ENCODE measurements at regions not wholly inside any gene's neighbourhood (a gene's known extent, or its start where the extent isn't known, plus 50 kb on each side); places are given as distances from the start of the nearest gene placed in this dataset.
"Not testable (repeated sequence)": the region's sequence is repeated elsewhere in the genome, so short reads cannot be mapped to it uniquely, and the experiment has no call there.

DNA sequence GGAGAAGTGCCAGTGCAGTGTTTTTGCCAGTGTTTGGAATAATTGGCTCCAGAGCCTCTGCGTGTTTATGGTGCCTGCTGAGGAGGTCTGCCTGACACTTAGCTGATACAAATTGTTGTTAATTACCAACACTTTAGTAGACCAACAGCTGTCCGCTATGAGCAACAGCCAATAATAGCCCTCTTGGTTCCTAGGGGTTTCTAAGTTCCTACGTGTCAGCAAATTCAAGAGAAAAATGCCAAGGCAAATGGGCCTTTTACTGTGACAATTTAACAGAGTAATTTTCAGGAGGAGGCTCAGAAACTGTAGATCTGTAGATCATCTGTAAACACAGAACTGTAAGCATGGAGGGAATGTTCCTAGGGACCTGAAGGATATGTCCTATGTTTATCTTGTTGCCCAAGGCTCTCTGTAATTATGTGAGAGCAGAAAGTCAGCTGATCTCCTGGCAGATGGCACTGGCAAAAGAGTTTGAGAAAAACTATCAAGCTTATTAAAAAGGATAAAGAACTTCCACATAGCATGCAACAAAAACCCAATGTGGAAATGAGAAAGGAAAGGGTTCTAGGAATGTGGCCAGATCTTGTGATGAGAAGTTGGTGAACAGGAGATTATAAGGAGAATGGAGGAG, 157.7 kb downstream of the GJA1 start:
- DNase-seq (ENCODE audit: low read depth in 4 of 4, low spot score in 3 of 4), result no peak

DNA sequence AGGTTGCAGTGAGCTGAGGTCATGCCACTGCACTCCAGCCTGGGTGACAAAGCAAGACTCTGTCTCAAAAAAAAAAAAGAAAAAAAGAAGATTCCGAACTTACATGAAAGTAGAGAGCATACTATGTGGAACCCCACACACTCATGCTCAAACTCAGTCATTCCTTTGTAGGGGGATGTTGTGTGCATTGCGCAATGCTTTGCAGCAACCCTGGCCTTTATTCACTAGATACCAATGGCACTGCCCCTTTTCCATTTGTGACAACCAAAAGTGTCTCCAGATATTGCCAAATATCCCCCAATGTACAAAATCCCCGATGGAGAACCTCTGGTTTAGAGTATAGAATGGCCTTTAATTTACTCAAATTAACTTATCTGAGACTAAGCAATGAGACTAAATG, 158.6 kb downstream of the GJA1 start:
- no peak for DNase-seq (ENCODE audit: low read depth in 4 of 4, low spot score in 3 of 4)

GRCh38 chr6:121595646-121596045, 160.2 kb downstream of the GJA1 start:
- DNase-seq (ENCODE audit: low read depth in 4 of 4, low spot score in 3 of 4), result no peak

DNA sequence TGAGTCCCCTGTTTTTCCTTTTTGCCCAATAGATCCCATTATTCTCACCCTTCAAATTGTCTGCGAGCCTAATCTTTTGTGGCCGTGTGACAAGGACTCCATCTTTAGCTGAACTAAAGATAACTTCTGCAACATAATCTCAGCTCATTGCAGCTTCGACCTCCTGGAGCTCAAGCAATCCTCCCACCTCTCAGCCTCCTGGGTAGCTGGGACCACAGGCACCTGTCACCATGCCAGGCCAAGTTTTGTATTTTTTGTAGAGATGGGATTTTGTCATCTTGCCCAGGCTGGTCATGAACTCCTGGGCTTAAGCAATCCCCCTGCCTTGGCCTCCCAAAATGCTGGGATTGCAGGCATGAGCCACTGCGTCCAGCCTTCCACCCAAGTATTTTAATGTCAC, 161.0 kb downstream of the GJA1 start:
- no peak for DNase-seq (ENCODE audit: low read depth in 4 of 4, low spot score in 3 of 4)

DNA sequence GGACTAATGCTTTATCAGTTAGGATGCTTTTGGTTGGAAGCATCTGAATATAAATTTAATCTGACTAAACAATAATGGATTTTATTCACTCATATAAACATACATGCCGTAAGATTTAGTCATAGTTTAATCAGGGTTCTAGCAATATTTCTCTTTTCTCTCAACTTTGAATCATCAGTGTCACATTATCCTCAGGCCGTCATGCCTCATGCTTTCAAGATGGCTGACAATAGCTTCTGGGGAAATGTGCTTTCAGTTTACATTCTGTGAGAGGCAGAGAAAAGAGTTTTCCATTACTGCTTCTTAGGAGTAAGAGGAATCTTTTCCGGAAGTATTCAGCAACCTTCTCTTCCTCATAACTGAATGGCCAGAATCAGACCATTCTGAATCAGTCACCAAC, 162.2 kb downstream of the GJA1 start:
- DNase-seq (ENCODE audit: low read depth in 4 of 4, low spot score in 3 of 4), result no peak

DNA sequence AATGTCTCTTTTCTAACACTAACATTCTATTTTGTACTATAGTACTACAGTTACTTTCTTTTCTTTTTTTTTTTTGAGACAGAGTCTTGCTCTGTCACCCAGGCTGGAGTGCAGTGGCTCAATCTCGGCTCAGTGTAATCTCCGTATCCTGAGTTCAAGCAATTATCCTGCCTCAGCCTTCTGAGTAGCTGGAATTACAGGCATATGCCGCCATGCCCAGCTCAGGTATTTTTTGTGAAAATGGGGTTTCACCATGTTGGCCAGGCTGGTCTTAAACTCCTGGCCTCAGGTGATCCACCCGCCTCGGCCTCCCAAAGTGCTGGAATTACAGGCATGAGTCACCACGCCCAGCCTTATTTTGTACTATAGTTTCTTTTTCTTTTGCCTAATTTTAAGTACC, 163.9 kb downstream of the GJA1 start:
- not testable (repeated sequence) for DNase-seq (ENCODE audit: low read depth in 4 of 4, low spot score in 3 of 4)

DNA sequence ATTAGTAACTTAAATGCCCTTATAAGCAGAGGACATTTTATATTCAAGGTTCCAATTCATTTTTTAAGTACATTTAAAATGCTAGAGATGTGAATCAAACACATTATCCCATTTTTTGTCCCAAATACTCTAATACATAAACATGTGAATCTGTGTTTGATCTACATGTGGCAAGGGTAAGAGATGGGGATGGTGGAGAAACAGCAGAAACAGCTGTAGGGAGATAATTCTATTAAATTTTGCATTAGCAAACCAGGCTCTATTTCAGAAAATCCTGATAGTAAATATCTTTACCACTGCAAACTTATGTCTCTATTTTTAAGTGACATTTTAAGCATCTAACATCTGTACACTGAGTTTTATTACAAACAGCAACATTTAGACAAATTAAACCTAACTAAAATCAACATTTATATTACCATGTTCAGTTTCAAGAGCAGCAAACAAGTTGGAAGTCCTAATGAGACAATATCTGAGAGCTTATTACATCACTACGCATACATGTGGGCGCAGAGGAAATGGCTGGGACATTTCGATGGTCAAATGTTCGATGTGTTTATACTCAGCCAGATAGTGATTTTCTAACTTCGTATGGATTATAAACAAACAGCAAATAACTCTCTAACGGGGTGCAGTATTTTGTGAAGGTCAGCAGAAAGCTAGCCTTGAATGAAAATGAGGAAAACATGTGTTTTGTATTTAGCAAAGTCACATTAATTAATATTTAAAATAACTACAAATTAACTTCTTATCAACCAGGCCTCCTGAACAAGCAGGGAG, 165.1 kb downstream of the GJA1 start:
- no peak for DNase-seq (ENCODE audit: low read depth in 4 of 4, low spot score in 3 of 4)

GRCh38 chr6:121603486-121603885, 168.0 kb downstream of the GJA1 start:
- DNase-seq (ENCODE audit: low read depth in 4 of 4, low spot score in 3 of 4), result no peak

GRCh38 chr6:121607721-121608120, 172.3 kb downstream of the GJA1 start:
- no peak for DNase-seq (ENCODE audit: low read depth in 4 of 4, low spot score in 3 of 4)

- no peak for DNase-seq (ENCODE audit: low read depth in 4 of 4, low spot score in 3 of 4)
These were observed 172.8 kb downstream of the GJA1 start for GRCh38 chr6:121608270-121608669.

DNA sequence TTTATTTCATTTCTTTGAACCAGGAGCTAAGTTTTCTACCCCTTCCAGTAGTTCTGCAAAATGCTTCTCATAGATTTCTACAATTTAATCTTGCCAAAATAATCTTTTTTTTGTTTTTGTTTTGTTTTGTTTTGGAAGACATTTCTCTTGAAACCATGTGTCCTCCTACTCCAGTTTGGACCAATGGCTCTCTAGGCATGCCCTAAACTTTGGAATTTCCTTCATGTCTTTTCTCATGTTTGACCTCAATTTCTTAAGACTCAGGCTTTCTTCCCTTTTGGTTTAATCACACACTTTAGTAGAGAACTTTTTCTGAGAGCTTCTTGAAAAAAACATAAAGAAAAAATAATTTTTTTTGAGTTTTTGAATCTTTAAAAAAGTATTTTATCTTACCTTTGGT, 173.8 kb downstream of the GJA1 start:
- DNase-seq (ENCODE audit: low read depth in 4 of 4, low spot score in 3 of 4), result no peak

DNA sequence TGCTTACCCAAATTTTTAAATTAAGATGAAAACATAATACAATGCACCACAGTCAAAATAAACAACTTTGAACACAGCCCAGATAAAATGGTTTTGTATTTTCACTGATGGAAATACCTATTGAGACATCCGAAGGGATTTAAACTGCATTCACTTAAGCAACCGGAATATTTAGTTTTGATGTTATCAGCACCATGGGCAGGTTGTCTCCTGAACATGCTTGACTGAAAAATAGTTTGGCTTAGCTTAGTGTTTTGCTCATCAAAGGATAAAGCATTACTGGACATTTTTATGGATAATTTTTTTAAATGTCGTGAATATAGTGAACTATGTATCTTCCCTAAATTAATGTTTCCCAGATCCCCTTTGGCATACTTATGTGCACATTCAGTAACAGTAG, 177.5 kb downstream of the GJA1 start:
- no peak for DNase-seq (ENCODE audit: low read depth in 4 of 4, low spot score in 3 of 4)

DNA sequence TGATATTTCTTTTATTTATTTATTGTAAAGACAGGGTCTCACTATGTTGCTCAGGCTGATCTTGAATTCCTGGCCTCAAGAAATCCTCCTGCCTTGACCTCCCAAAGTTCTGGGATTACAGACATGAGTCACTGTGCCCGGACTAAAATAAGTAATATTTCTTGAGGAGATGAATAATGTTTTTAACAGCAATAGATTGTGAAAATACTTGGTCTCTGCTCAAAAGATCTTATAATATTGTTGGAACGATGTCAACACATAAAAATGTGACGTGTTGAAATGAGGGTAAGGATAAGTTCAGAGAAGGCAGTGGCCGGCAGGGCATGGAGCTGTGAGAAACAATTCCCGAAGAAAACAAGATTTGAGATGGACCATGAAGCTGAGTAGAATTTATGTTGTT, 178.7 kb downstream of the GJA1 start:
- no peak for DNase-seq (ENCODE audit: low read depth in 4 of 4, low spot score in 3 of 4)

GRCh38 chr6:121615493-121615892, 180.0 kb downstream of the GJA1 start:
- no peak for DNase-seq (ENCODE audit: low read depth in 4 of 4, low spot score in 3 of 4)

DNA sequence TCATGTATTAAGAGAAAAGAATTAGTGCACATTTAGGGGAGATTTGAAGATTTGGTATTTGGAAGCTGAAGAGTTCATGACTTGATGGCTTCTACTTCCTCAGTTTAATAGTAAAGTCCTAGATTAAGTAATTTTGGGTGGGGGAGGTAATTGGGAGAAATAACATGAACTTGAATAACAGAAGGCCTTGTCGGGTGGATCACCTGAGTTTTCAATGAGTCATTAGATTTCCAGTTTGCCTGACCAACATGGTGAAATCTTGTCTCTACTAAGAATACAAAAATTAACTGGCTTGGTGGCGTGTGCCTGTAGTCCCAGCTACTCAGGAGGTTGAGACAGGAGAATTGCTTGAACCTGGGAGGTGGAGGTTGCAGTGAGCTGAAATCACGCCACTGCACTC, 181.0 kb downstream of the GJA1 start:
- no peak for DNase-seq (ENCODE audit: low read depth in 4 of 4, low spot score in 3 of 4)

DNA sequence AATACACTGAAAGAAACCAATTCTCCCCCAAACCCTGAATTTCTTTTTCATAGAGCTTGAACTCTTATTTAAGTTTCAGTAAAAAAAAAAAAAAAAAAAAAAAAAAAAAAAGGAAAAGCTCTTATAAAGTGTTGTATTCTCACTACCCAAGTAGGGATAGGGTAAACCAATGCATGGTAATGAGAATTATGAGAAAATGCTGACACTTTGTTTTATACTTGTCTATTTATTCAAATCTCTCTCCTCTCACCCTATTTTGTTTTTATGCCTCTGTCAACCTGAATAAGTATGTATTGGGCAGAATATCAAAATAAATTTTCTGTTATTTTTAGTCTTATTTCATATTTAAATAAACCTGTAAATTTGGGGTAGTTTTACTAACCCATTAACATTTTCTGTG, 181.9 kb downstream of the GJA1 start:
- DNase-seq (ENCODE audit: low read depth in 4 of 4, low spot score in 3 of 4), result no peak

DNA sequence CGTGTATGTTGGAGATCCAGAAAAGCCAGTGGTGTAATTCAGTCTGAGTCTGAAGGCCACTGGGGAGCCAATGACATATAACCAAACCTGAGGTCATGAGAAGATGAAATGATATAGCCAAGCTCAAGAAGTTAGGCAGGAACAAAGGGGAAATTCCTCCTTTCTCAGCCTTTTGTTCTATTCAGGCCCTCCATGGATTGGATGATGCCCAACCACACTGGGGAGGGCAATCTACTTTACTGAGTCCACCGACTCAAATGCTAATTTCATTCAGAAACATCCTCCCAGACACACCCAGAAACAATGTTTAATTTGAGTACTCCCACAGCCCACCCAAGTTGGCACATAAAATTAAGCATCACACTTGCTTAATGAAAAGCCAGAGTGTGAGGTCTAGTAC, 183.6 kb downstream of the GJA1 start:
- no peak for DNase-seq (ENCODE audit: low read depth in 4 of 4, low spot score in 3 of 4)

DNA sequence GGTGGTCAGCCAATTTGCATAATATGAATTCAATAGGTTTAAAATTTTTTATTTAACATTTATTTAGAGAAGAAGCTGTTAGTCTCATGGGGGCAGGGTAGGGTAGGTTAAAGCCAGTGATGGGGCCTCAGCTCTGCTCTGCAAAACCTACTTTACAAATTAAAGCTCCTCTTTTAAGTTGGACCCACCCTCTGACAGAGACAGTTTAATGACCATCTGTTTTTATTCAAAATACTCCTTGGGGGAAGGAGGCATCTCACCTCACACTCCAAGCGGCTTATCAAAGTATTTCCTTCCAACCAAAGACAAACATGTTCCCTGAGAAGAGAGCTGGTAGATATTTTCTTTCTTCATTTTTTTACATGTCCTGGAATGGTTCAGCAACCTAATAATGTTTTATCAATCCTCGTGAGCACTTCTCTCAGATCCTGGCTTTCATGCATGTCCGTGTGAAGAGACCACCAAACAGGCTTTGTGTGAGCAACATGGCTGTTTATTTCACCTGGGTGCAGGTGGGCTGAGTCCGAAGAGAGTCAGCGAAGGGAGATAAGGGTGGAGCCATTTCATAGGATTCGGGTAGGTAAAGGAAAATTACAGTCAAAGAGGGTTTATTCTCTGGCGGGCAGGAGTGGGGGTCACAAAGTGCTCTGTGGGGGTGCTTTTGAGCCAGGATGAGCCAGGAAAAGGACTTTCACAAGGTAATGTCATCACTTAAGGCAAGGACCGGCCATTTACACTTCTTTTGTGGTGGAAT, 184.7 kb downstream of the GJA1 start:
- DNase-seq (ENCODE audit: low read depth in 4 of 4, low spot score in 3 of 4), result no peak

GRCh38 chr6:121627761-121628160, 192.3 kb downstream of the GJA1 start:
- no peak for DNase-seq (ENCODE audit: low read depth in 4 of 4, low spot score in 3 of 4)

GRCh38 chr6:121630716-121631115, 195.3 kb downstream of the GJA1 start:
- no peak for DNase-seq (ENCODE audit: low read depth in 4 of 4, low spot score in 3 of 4)

DNA sequence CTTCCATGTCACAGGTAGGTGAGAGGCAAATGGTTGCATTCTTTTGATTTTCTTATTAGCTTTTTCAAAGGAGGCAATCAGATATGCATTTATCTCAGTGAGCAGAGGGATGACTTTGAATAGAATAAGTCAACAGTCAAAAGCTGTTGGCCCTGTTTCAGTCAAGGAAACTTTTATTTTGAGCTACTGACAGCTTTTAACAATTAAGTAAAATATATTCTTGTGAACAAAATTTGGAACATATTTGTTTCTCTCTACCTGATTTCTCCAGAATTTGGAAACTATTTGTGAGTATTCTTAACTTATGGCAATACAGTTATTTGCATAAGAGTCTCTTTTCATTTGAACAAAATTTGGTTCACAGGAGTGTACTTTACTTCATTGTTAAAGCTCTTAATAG, 196.3 kb downstream of the GJA1 start:
- not testable (repeated sequence) for DNase-seq (ENCODE audit: low read depth in 4 of 4, low spot score in 3 of 4)

GRCh38 chr6:121633309-121633708, 197.9 kb downstream of the GJA1 start:
- DNase-seq (ENCODE audit: low read depth in 4 of 4, low spot score in 3 of 4), result no peak

All from left renal pelvis (tissue), 4 donors.